GM12872 (cell line): ENCODE measurements at regions not wholly inside any gene's neighbourhood (a gene's known extent, or its start where the extent isn't known, plus 50 kb on each side); places are given as distances from the start of the nearest gene placed in this dataset.

ENCODE experiments used
- CTCF ChIP-seq: IDR thresholded peaks from 3 replicates; pipeline ENCODE4 v1.5.1; 2011; ENCODE audit warnings: low read depth, mild to moderate bottlenecking, low read length, moderate library complexity; ENCODE audit not compliant: insufficient read depth

- TF ChIP-seq CTCF, result no peak
Measured at GRCh38 chr10:128875030-128875744, 591.9 kb upstream of the MGMT start.

- no peak for TF ChIP-seq CTCF
Measured at GRCh38 chr10:128875956-128876736, 590.9 kb upstream of the MGMT start.

GRCh38 chr10:128877141-128877540 lies 589.9 kb upstream of the MGMT start:
- TF ChIP-seq CTCF, result no peak

- TF ChIP-seq CTCF, result no peak
Measured at GRCh38 chr10:128877936-128878335, 589.1 kb upstream of the MGMT start.

GRCh38 chr10:128879030-128879429 lies 588.0 kb upstream of the MGMT start:
- no peak for TF ChIP-seq CTCF

GRCh38 chr10:128879441-128880140 lies 587.5 kb upstream of the MGMT start:
- no peak for TF ChIP-seq CTCF

GRCh38 chr10:128880159-128880725 lies 586.8 kb upstream of the MGMT start:
- TF ChIP-seq CTCF, result no peak
